HPDE6-E6E7 (cell line): ENCODE measurements at regions not wholly inside any gene's neighbourhood (a gene's known extent, or its start where the extent isn't known, plus 50 kb on each side); places are given as distances from the start of the nearest gene placed in this dataset.
"Not testable (repeated sequence)": the region's sequence is repeated elsewhere in the genome, so short reads cannot be mapped to it uniquely, and the experiment has no call there.

Experiments
- DNase-seq: peaks from one replicate; pipeline ENCODE4 v3.0.0; 2011; ENCODE audit warnings: missing footprints; ENCODE audit errors: extremely low spot score

DNA sequence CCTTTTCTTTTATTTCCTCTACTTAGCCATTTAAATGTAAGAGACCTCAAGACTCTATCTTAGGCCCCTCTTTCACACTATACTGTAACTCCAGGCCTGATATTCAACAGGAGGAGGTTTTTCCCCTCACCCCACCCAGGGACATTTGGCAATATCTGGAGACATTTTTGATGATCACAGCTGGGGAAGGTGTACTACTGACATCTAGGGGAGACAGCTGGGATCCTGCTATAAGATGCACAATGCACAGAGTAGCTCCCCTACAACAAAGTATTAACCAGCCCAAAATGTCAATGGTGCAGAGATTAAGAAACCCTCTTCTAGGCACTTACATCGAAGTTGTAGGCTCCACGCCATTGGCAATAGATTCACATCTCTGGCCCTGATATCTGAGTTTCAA, 517.5 kb upstream of the UBE2E2 start:
- DNase-seq: no peak

DNA sequence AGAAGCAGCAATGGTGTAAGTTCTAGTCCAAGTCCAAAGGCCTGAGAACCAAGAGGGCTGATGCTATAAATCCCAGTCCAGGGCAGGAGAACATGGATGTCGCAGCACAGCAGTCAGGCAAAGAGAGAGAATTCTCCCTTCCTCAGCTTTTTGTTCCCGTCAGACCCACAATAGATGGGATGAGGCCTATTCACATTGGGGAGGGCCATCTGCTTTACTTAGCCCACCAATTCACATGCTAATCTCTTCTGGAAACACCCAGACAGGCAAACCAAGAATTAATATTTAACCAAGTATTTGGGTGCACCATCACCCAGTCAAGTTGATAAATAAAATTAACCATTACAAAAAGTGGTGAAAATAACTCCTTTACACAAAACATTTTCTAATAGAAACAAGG, 511.7 kb upstream of the UBE2E2 start:
- no peak for DNase-seq

GRCh38 chr3:22691856-22692628, 511.1 kb upstream of the UBE2E2 start:
- DNase-seq: no peak

- DNase-seq: no peak
These were observed 502.3 kb upstream of the UBE2E2 start for GRCh38 chr3:22700876-22701275.

DNA sequence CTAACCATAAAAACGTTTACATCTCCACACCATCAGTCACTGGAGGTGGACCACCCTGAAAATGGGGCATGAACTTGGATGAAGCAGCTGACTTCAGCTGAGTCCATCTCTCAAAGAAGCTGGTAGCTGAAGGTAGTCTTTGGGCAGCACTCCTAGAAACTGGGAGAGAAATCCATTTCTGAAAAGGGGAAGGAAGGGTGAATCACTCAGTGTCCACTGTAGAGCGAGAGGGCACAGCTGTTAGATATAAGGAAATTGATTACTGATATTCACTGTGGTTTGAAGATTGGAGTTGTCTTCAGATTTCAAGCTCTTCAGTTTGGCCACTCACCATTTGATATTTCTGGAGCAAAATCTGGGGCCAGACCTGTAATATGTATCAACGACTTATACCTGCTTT, 499.0 kb upstream of the UBE2E2 start:
- DNase-seq: no peak

GRCh38 chr3:22704571-22705354, 498.4 kb upstream of the UBE2E2 start:
- DNase-seq: no peak

DNA sequence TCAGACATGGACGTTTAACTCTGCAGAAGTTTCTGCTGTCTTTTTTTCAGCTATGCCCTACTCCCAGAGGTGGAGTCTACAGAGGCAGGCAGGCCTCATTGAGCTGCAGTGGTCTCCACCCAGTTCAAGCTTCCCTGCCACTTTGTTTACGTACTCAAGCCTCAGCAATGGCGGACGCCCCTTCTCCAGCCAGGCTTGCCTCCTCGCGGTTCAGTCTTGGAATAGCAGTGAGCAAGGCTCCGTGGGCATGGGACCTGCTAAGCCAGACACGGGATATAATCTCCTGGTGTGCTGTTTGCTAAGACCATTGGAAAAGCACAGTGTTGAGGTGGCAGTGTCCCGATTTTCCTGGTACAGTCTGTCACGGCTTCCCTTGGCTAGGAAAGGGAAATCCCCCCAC, 496.2 kb upstream of the UBE2E2 start:
- not testable (repeated sequence) for DNase-seq

DNA sequence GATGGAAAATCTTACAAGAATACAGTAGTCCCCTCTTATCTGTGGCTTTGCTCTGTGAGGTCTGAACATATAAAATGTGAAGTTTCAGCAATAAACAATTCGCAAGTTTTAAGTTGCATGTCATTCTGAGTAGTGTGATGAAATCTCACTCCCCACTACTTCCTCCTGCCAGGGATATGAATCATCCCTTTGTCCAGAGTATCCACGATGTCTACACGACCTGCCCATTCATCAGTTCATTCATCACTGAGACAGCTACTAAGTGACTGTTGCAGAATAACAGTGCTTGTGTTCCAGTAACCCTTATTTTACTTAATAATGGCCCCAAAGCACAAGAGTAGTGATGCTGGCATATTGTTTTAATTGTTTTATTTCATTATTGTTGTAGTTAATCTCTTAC, 489.2 kb upstream of the UBE2E2 start:
- peak; percentile 58 for DNase-seq

- no peak for DNase-seq
These were observed 488.4 kb upstream of the UBE2E2 start for GRCh38 chr3:22714749-22715148.

- DNase-seq: no peak
These were observed 482.5 kb upstream of the UBE2E2 start for GRCh38 chr3:22720596-22720995.

GRCh38 chr3:22724420-22724819, 478.7 kb upstream of the UBE2E2 start:
- DNase-seq: no peak

GRCh38 chr3:22728406-22728805, 474.7 kb upstream of the UBE2E2 start:
- DNase-seq: no peak

- DNase-seq: peak; percentile 7
These were observed 473.9 kb upstream of the UBE2E2 start for GRCh38 chr3:22729212-22729611.

DNA sequence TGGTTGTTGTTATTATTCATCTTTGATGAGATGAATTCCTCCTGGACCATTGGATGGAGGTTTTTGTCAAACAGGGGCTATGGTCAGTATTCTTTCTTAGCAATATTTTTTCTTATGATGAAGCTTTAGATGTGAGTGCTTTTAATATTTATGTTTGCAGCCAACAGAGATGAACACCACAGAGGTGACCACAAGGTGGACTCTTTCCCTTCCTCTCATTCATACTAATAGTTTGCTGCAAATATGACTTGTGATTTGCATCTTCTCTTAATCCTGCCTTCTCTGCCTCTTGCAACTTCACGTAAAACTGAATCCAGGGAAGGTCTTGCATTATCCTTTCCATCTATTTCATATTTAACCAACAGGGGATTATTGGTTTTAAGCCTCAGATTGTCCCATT, 473.1 kb upstream of the UBE2E2 start:
- DNase-seq: no peak

DNA sequence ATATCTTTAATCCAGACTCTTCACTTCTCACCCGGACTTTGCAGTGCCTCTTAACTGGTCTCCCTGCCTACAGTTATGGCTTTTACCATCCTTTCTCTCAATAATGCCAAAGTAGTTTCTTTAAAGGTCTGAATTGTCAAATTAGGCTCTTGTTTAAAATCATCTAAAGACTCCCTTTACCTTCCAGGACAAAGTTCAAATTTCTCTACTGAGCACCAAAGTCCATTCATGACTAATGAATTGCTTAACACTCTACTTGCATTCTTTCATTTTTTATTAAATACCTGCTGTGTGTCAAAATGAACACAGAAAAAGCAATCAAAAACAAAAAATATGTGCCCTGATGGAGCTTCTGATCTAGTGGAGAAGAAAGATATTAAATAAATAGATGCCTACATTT, 472.4 kb upstream of the UBE2E2 start:
- DNase-seq: no peak

- no peak for DNase-seq
These were observed 471.2 kb upstream of the UBE2E2 start for GRCh38 chr3:22731901-22732300.

GRCh38 chr3:22732641-22733040, 470.5 kb upstream of the UBE2E2 start:
- DNase-seq: no peak

GRCh38 chr3:22734207-22734606, 468.9 kb upstream of the UBE2E2 start:
- no peak for DNase-seq

DNA sequence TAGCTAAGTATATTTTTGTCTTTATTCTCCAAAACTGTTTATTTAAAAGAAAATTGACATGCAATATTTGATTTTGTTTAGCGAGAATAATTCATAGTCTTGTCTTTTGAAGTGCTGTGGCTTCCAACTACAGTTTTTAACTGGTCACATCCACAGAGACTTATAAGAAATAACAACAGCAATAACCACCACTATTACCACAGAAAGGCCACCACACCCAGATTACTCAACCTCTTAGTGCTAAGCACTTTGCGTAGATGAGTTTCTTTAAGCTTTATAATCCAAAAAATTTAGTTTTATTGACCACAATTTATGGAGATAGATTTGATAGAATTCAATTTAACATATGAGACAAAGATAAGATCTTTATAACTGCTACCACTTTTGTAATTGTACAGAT, 468.4 kb upstream of the UBE2E2 start:
- DNase-seq: no peak

- no peak for DNase-seq
These were observed 467.8 kb upstream of the UBE2E2 start for GRCh38 chr3:22735373-22735772.

- not testable (repeated sequence) for DNase-seq
These were observed 459.7 kb upstream of the UBE2E2 start for GRCh38 chr3:22743386-22743785.

DNA sequence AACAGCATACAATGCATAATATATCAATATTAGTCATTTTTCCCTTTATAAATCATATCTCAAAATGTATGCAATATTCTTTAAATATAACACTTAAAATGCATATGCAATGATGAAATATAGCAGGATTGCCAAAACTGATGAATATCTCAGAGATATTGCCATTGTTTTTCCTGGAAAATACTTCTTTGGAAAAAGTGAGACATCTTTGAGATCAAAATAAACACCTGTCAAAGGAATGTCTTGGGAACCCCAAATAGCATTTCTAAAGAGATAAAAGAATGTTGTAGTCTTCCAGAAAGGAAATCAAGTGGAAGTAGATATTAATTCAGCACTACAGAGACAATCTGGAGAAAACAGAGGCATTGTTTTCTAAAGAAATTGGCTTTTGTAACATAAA, 457.8 kb upstream of the UBE2E2 start:
- no peak for DNase-seq

GRCh38 chr3:22746221-22746620, 456.9 kb upstream of the UBE2E2 start:
- no peak for DNase-seq
